ENCODE measurements at regions not wholly inside any gene's neighbourhood (a gene's known extent, or its start where the extent isn't known, plus 50 kb on each side); places are given as distances from the start of the nearest gene placed in this dataset.
A peak's percentile ranks its signal among the peaks of the same experiment; 100 is the strongest.

- no peak for DNase-seq (ENCODE audit: low read depth)
- TF ChIP-seq CTCF (IDR thresholded peaks at IDR 0.05; ENCODE audit: insufficient read depth, low read depth, low read length): no peak
- ChIA-PET POLR2A (no interaction called here), CTCF (interaction anchor here (6.7 kb wide), 1 partner anchor 16 kb away, joined by 41 read pairs; no protein-coding TSS in a partner anchor)
- H3K36me3 ChIP-seq (ENCODE audit: control insufficient read depth, insufficient read depth, low read length): no peaks in the 10 kb centered on the region
- H3K4me3 ChIP-seq (ENCODE audit: low read depth, low read length): no peak overlapping the region
- no peaks in the 10 kb centered on the region for H3K27me3 ChIP-seq (ENCODE audit: control insufficient read depth, insufficient read depth, low read length)
These were observed 509.7 kb downstream of the PSAT1 start for GRCh38 chr9:78806492-78807160.

GRCh38 chr9:78807286-78807685 lies 510.4 kb downstream of the PSAT1 start:
- TF ChIP-seq CTCF (IDR thresholded peaks at IDR 0.05; ENCODE audit: insufficient read depth, low read depth, low read length): no peak
- POLR2A ChIA-PET: no interaction called here
- H3K36me3 ChIP-seq (ENCODE audit: control insufficient read depth, insufficient read depth, low read length): no peaks in the 10 kb centered on the region
- CTCF ChIA-PET: interaction anchor here (6.7 kb wide), 1 partner anchor 15 kb away, joined by 41 read pairs; no protein-coding TSS in a partner anchor
- no peak overlapping the region for H3K4me3 ChIP-seq (ENCODE audit: low read depth, low read length)
- H3K27me3 ChIP-seq (ENCODE audit: control insufficient read depth, insufficient read depth, low read length): no peaks in the 10 kb centered on the region
- DNase-seq (ENCODE audit: low read depth): no peak

- POLR2A ChIA-PET: no interaction called here
These were observed 511.1 kb downstream of the PSAT1 start for GRCh38 chr9:78808048-78808447.

GRCh38 chr9:78811622-78812276 lies 514.8 kb downstream of the PSAT1 start:
- TF ChIP-seq CTCF (IDR thresholded peaks at IDR 0.05; ENCODE audit: insufficient read depth, low read depth, low read length): no peak
- ChIA-PET CTCF (interaction anchor here (6.7 kb wide), 1 partner anchor 10 kb away, joined by 41 read pairs; no protein-coding TSS in a partner anchor), POLR2A (no interaction called here)
- no peaks in the 10 kb centered on the region for H3K36me3 ChIP-seq (ENCODE audit: control insufficient read depth, insufficient read depth, low read length)
- DNase-seq (ENCODE audit: low read depth): peak; percentile 32
- H3K4me3 ChIP-seq (ENCODE audit: low read depth, low read length): no peak overlapping the region
- no peaks in the 10 kb centered on the region; the same call in 1 of the 2 replicates for H3K27me3 ChIP-seq (ENCODE audit: control insufficient read depth, insufficient read depth, low read length)

More at GRCh38 chr9:78808048-78808447, 511.1 kb downstream of the PSAT1 start:
- no peaks in the 10 kb centered on the region for H3K27me3 ChIP-seq (ENCODE audit: control insufficient read depth, insufficient read depth, low read length)
- CTCF ChIA-PET: interaction anchor here (6.7 kb wide), 1 partner anchor 14 kb away, joined by 41 read pairs; no protein-coding TSS in a partner anchor
- DNase-seq (ENCODE audit: low read depth): no peak
- no peak overlapping the region for H3K4me3 ChIP-seq (ENCODE audit: low read depth, low read length)
- no peak for TF ChIP-seq CTCF (IDR thresholded peaks at IDR 0.05; ENCODE audit: insufficient read depth, low read depth, low read length)
- H3K36me3 ChIP-seq (ENCODE audit: control insufficient read depth, insufficient read depth, low read length): no peaks in the 10 kb centered on the region

GRCh38 chr9:78812665-78813064 lies 515.7 kb downstream of the PSAT1 start:
- Histone ChIP-seq H3K36me3 (ENCODE audit: control insufficient read depth, insufficient read depth, low read length) (no peaks in the 10 kb centered on the region), H3K4me3 (ENCODE audit: low read depth, low read length) (no peak overlapping the region), H3K27me3 (ENCODE audit: control insufficient read depth, insufficient read depth, low read length) (no peaks in the 10 kb centered on the region; the same call in 1 of the 2 replicates)
- ChIA-PET CTCF (interaction anchor here (6.7 kb wide), 1 partner anchor 10 kb away, joined by 41 read pairs; no protein-coding TSS in a partner anchor), POLR2A (no interaction called here)
- TF ChIP-seq CTCF (IDR thresholded peaks at IDR 0.05; ENCODE audit: insufficient read depth, low read depth, low read length): no peak
- DNase-seq (ENCODE audit: low read depth): no peak

Data from BJ (cell line).